ENCODE measurements at regions not wholly inside any gene's neighbourhood (a gene's known extent, or its start where the extent isn't known, plus 50 kb on each side); places are given as distances from the start of the nearest gene placed in this dataset.

DNA sequence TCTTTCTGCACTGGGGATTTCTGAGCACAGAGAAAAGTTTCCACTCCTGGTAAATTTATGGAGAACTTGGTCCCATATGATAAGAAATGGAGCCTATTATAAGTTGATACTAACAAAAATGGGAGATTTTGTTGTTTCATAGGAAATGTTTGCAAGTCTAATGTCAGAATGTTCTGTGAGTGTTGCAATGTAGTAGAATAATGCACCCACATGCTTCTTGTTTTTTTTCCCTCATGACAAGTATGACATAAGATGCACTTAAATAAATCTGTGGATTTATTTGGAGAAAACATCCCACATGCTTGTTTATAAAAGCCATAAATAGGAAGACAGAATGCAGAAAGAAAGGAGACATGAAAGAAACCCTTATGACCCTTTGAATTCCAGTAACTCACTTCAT lies 50.8 kb upstream of the KCNJ6 start:
- no peak for DNase-seq (ENCODE audit: low read depth)
- H3K4me3 ChIP-seq (ENCODE audit: low read depth, low read length): no peak overlapping the region
- TF ChIP-seq CTCF (IDR thresholded peaks at IDR 0.05; ENCODE audit: low read depth, low read length): no peak
- no peak for TF ChIP-seq MYC (IDR thresholded peaks at IDR 0.05; ENCODE audit: low read depth, low read length)
- TF ChIP-seq POLR2A (IDR thresholded peaks at IDR 0.05; ENCODE audit: extremely low read depth, insufficient read length): no peak

DNA sequence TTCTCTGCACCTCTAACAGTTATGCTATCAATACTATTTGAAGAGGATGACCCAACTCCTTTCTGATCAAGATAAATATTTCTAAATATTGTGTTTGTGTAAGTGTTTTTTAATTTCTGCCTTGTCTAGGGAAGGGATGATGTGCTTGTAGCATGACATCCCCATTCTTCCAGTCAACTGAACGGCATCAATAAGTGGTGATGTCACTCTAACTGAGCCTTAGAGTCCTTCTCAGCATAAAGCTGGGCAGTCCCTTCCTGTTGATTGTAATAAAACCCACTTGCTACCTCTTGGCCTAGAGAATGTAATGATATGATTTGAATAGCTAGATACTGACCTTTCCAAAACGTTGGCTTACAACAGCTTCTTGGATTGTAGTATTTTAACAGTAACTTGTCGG lies 52.5 kb upstream of the KCNJ6 start:
- TF ChIP-seq POLR2A (IDR thresholded peaks at IDR 0.05; ENCODE audit: extremely low read depth, insufficient read length) (no peak), MYC (IDR thresholded peaks at IDR 0.05; ENCODE audit: low read depth, low read length) (no peak), MAX (IDR thresholded peaks at IDR 0.05; ENCODE audit: low read depth, low read length) (no peak), CTCF (IDR thresholded peaks at IDR 0.05; ENCODE audit: low read depth, low read length) (no peak)
- DNase-seq (ENCODE audit: low read depth): no peak
- H3K4me3 ChIP-seq (ENCODE audit: low read depth, low read length): no peak overlapping the region

GRCh38 chr21:37970548-37970947 lies 54.3 kb upstream of the KCNJ6 start:
- DNase-seq (ENCODE audit: low read depth): no peak
- H3K4me3 ChIP-seq (ENCODE audit: low read depth, low read length): no peak overlapping the region
- TF ChIP-seq POLR2A (IDR thresholded peaks at IDR 0.05; ENCODE audit: extremely low read depth, insufficient read length) (no peak), MAX (IDR thresholded peaks at IDR 0.05; ENCODE audit: low read depth, low read length) (no peak), MYC (IDR thresholded peaks at IDR 0.05; ENCODE audit: low read depth, low read length) (no peak), CTCF (IDR thresholded peaks at IDR 0.05; ENCODE audit: low read depth, low read length) (no peak)

- no peak for DNase-seq (ENCODE audit: low read depth)
- no peak overlapping the region for H3K4me3 ChIP-seq (ENCODE audit: low read depth, low read length)
- TF ChIP-seq MYC (IDR thresholded peaks at IDR 0.05; ENCODE audit: low read depth, low read length): no peak
- no peak for TF ChIP-seq MAX (IDR thresholded peaks at IDR 0.05; ENCODE audit: low read depth, low read length)
- no peak for TF ChIP-seq POLR2A (IDR thresholded peaks at IDR 0.05; ENCODE audit: extremely low read depth, insufficient read length)
- TF ChIP-seq CTCF (IDR thresholded peaks at IDR 0.05; ENCODE audit: low read depth, low read length): no peak
Measured at GRCh38 chr21:37971390-37971950, 55.2 kb upstream of the KCNJ6 start.

DNA sequence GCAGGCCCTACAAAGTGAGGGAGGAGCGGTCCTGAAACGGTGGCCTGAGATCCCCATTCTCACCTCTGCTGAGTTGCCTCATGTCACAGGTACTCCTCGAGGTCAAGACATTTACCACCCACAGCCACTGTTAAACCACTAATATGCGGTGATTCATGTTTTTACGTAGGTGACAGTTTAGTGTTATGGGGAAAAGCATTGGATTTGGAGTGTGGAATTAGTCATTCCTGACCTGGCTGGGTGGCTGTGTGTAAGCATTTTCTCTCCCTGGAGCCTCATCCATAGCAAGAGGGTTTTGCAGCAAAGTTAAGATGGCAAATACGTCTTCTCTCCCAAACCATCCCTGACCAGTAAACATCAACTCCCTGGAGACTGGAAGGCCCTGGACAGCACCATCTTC lies 57.8 kb upstream of the KCNJ6 start:
- no peak for DNase-seq (ENCODE audit: low read depth)
- TF ChIP-seq MYC (IDR thresholded peaks at IDR 0.05; ENCODE audit: low read depth, low read length) (no peak), MAX (IDR thresholded peaks at IDR 0.05; ENCODE audit: low read depth, low read length) (no peak), POLR2A (IDR thresholded peaks at IDR 0.05; ENCODE audit: extremely low read depth, insufficient read length) (no peak), CTCF (IDR thresholded peaks at IDR 0.05; ENCODE audit: low read depth, low read length) (no peak)
- no peak overlapping the region for H3K4me3 ChIP-seq (ENCODE audit: low read depth, low read length)

Measured in NB4 (cell line).